ENCODE measurements at regions not wholly inside any gene's neighbourhood (a gene's known extent, or its start where the extent isn't known, plus 50 kb on each side); places are given as distances from the start of the nearest gene placed in this dataset.

DNA sequence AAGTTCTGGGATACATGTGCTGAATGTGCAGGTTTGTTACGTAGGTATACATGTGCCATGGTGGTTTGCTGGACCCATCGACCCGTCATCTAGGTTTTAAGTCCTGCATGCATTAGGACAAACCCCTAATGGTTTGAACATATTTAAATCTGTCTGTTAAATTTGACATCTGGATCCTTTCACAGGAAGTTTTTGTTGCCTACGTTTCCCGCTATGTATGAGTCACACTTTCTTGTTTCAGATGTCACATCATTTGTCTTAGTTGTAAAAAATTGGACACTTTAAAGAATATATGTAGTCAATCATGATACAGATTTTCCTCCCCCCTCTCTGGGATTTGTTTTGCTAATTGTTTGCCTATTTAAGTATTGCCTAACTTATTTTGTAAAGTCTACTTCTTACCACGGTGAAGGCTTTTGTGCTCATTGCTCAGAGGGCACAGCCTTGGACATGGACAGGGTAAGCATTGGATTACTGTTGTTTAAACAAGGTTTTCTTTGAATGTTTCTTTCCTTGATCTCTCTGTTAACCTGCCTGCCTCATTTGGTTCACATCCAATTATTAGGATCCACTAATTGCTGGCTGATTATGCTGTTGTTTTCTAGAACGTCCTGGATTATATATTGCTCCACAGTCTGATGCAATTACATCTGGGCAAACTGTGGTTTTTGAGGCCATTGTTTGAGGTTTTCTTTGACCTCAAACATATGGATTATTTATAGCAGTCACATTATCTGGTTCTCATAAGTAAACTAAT lies 1441.4 kb downstream of the AACS start:
- no peak overlapping the region for H2AFZ ChIP-seq (ENCODE audit: low read length)
- no peaks in the 10 kb centered on the region for H3K4me1 ChIP-seq (ENCODE audit: low read length)
- no peaks in the 10 kb centered on the region for H3K79me2 ChIP-seq (ENCODE audit: low read length)
- no peak overlapping the region for H3K27ac ChIP-seq (ENCODE audit: low read length)
- no peak for DNase-seq
- H3K27me3 ChIP-seq (ENCODE audit: low read length) = no peaks in the 10 kb centered on the region
- no peaks in the 10 kb centered on the region for H3K9me2 ChIP-seq (replicated peaks; ENCODE audit: insufficient read depth, low read length)
- H3K36me3 ChIP-seq (ENCODE audit: insufficient read depth, low read length) = no peaks in the 10 kb centered on the region
- H4K20me1 ChIP-seq (ENCODE audit: insufficient read depth, low read depth, low read length) = no peaks in the 10 kb centered on the region
- H3K9me3 ChIP-seq (ENCODE audit: low read length) = peaks cover 12% of the 10 kb centered on the region
- H3K4me3 ChIP-seq (ENCODE audit: low read length) = no peak overlapping the region
- no peak overlapping the region for H3K4me2 ChIP-seq (ENCODE audit: low read depth, low read length, poor library complexity, severe bottlenecking)
- H3K9ac ChIP-seq (ENCODE audit: low read length) = no peak overlapping the region

DNA sequence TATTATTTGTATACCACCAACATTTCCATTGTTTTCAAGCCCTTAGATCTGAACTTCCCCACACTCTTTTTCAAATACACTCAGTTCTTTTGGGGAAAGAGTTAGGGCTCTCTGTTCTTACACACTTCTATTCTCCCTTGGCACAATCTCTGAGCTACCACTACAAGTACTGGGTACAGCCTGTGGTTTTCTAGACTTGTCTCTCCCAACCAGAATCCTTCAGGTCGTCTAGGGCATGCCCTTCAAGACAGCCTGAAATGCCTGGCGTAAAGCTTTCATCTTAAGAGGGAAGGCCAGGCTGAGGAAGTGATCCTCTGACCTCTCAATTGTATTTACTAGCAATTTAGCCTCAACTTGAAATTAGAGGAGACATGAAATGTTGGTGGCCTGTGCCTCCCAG lies 1442.0 kb downstream of the AACS start:
- Histone ChIP-seq H3K27ac (ENCODE audit: low read length) (no peak overlapping the region), H2AFZ (ENCODE audit: low read length) (no peak overlapping the region), H3K4me1 (ENCODE audit: low read length) (no peaks in the 10 kb centered on the region), H3K27me3 (ENCODE audit: low read length) (no peaks in the 10 kb centered on the region), H3K4me2 (ENCODE audit: low read depth, low read length, poor library complexity, severe bottlenecking) (no peak overlapping the region), H3K36me3 (ENCODE audit: insufficient read depth, low read length) (no peaks in the 10 kb centered on the region), H4K20me1 (ENCODE audit: insufficient read depth, low read depth, low read length) (no peaks in the 10 kb centered on the region), H3K9me3 (ENCODE audit: low read length) (peaks cover 12% of the 10 kb centered on the region), H3K9ac (ENCODE audit: low read length) (no peak overlapping the region), H3K9me2 (replicated peaks; ENCODE audit: insufficient read depth, low read length) (no peaks in the 10 kb centered on the region), H3K79me2 (ENCODE audit: low read length) (no peaks in the 10 kb centered on the region), H3K4me3 (ENCODE audit: low read length) (no peak overlapping the region)
- no peak for DNase-seq

GRCh38 chr12:126509572-126509971 lies 1444.3 kb downstream of the AACS start:
- Histone ChIP-seq H3K4me3 (ENCODE audit: low read length) (no peak overlapping the region), H2AFZ (ENCODE audit: low read length) (no peak overlapping the region), H3K4me1 (ENCODE audit: low read length) (no peaks in the 10 kb centered on the region), H3K9ac (ENCODE audit: low read length) (no peak overlapping the region), H3K4me2 (ENCODE audit: low read depth, low read length, poor library complexity, severe bottlenecking) (no peak overlapping the region), H3K9me3 (ENCODE audit: low read length) (peaks cover 12% of the 10 kb centered on the region), H3K36me3 (ENCODE audit: insufficient read depth, low read length) (no peaks in the 10 kb centered on the region), H3K27ac (ENCODE audit: low read length) (no peak overlapping the region), H3K79me2 (ENCODE audit: low read length) (no peaks in the 10 kb centered on the region), H3K27me3 (ENCODE audit: low read length) (no peaks in the 10 kb centered on the region), H4K20me1 (ENCODE audit: insufficient read depth, low read depth, low read length) (no peaks in the 10 kb centered on the region), H3K9me2 (replicated peaks; ENCODE audit: insufficient read depth, low read length) (no peaks in the 10 kb centered on the region)
- DNase-seq = no peak

DNA sequence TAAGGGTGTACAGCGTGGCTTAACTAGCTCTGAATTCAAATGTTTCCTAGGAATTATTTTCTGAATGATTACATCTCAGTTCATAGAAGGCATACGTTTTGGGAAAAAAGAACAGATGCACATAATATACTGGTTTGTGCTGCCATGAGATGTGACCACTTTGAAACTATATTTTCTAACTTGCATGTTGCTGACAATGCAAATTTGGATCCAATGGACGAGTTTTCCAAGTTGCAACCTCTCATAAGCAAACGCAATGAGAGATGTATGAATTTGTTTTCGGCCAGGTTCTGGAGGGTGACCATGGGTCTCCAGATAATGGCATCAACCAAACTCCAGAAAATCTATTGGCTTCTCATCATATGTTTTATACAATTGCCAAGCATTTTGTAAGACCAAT lies 1445.4 kb downstream of the AACS start:
- Histone ChIP-seq H3K4me2 (ENCODE audit: low read depth, low read length, poor library complexity, severe bottlenecking) (no peak overlapping the region), H3K79me2 (ENCODE audit: low read length) (no peaks in the 10 kb centered on the region), H3K9ac (ENCODE audit: low read length) (no peak overlapping the region), H3K27ac (ENCODE audit: low read length) (no peak overlapping the region), H4K20me1 (ENCODE audit: insufficient read depth, low read depth, low read length) (no peaks in the 10 kb centered on the region), H3K9me3 (ENCODE audit: low read length) (peaks cover 12% of the 10 kb centered on the region; the same call in 1 of the 2 replicates), H3K36me3 (ENCODE audit: insufficient read depth, low read length) (no peaks in the 10 kb centered on the region), H2AFZ (ENCODE audit: low read length) (no peak overlapping the region), H3K4me3 (ENCODE audit: low read length) (no peak overlapping the region), H3K27me3 (ENCODE audit: low read length) (no peaks in the 10 kb centered on the region), H3K9me2 (replicated peaks; ENCODE audit: insufficient read depth, low read length) (no peaks in the 10 kb centered on the region), H3K4me1 (ENCODE audit: low read length) (no peaks in the 10 kb centered on the region)
- no peak for DNase-seq

DNA sequence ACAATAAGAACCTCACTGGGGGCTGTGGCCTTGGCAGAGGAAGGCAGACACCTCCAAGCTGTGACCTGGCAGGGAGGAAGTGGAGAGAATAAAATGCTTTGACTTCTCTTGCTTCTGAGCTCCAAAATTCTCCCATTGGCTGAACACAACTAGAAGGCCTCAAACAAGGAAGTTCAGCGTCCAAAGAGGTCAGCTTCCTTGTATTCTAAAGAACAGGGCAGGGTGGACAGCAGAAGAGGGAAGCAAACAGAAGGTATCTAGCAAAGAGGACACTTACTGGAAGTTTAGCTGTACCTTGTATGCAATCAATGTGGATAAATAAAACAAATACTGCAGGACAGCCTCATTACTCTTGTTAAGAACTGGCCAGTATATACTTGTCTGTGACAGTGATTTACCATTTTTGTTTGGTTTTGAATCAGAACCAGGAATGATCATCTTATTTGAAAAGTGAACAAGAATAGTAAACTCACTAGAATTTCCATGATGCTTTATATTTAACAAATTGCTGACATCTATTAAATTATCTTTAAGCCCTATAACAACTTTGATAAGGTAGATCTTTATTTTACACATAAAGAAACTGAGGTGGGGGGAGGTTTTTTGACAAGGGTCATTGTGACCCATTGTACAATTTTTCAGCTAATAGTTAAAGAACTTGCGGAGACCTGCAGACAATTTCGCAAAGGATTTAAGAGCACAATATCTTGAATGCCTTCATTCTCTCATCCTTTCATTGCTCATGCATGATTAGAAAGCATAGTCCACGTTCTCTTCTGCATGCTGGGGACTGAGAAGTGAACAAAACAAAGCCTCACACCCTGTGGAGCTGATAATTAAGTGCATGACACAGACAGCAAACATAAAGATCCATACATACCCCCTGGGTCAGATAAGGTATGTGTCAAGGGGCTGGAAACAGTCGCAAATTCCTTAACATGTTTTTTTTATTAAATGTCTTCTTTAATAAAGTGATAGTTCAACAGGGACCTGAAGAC lies 1448.0 kb downstream of the AACS start:
- no peak overlapping the region for H3K4me2 ChIP-seq (ENCODE audit: low read depth, low read length, poor library complexity, severe bottlenecking)
- no peaks in the 10 kb centered on the region for H3K9me3 ChIP-seq (ENCODE audit: low read length)
- no peaks in the 10 kb centered on the region for H3K27me3 ChIP-seq (ENCODE audit: low read length)
- DNase-seq = no peak
- H2AFZ ChIP-seq (ENCODE audit: low read length) = no peak overlapping the region
- no peaks in the 10 kb centered on the region for H3K4me1 ChIP-seq (ENCODE audit: low read length)
- H3K9ac ChIP-seq (ENCODE audit: low read length) = no peak overlapping the region
- H3K9me2 ChIP-seq (replicated peaks; ENCODE audit: insufficient read depth, low read length) = no peaks in the 10 kb centered on the region
- no peaks in the 10 kb centered on the region for H3K36me3 ChIP-seq (ENCODE audit: insufficient read depth, low read length)
- no peak overlapping the region for H3K4me3 ChIP-seq (ENCODE audit: low read length)
- no peak overlapping the region for H3K27ac ChIP-seq (ENCODE audit: low read length)
- H4K20me1 ChIP-seq (ENCODE audit: insufficient read depth, low read depth, low read length) = no peaks in the 10 kb centered on the region
- no peaks in the 10 kb centered on the region for H3K79me2 ChIP-seq (ENCODE audit: low read length)

GRCh38 chr12:126518596-126519200 lies 1453.5 kb downstream of the AACS start:
- Histone ChIP-seq H3K36me3 (ENCODE audit: insufficient read depth, low read length) (no peaks in the 10 kb centered on the region), H3K27ac (ENCODE audit: low read length) (no peak overlapping the region), H3K9ac (ENCODE audit: low read length) (no peak overlapping the region), H3K4me1 (ENCODE audit: low read length) (no peaks in the 10 kb centered on the region), H2AFZ (ENCODE audit: low read length) (no peak overlapping the region), H3K9me3 (ENCODE audit: low read length) (no peaks in the 10 kb centered on the region), H3K4me3 (ENCODE audit: low read length) (no peak overlapping the region), H3K4me2 (ENCODE audit: low read depth, low read length, poor library complexity, severe bottlenecking) (no peak overlapping the region), H3K27me3 (ENCODE audit: low read length) (no peaks in the 10 kb centered on the region), H4K20me1 (ENCODE audit: insufficient read depth, low read depth, low read length) (no peaks in the 10 kb centered on the region), H3K79me2 (ENCODE audit: low read length) (no peaks in the 10 kb centered on the region), H3K9me2 (replicated peaks; ENCODE audit: insufficient read depth, low read length) (no peaks in the 10 kb centered on the region; the same call in 1 of the 2 replicates)
- no peak for DNase-seq

GRCh38 chr12:126519833-126520232 lies 1454.6 kb downstream of the AACS start:
- H3K9me2 ChIP-seq (replicated peaks; ENCODE audit: insufficient read depth, low read length) = no peaks in the 10 kb centered on the region; the same call in 1 of the 2 replicates
- no peak overlapping the region for H3K4me3 ChIP-seq (ENCODE audit: low read length)
- no peaks in the 10 kb centered on the region for H3K27me3 ChIP-seq (ENCODE audit: low read length)
- no peaks in the 10 kb centered on the region; the same call in 1 of the 2 replicates for H3K9me3 ChIP-seq (ENCODE audit: low read length)
- no peaks in the 10 kb centered on the region for H3K4me1 ChIP-seq (ENCODE audit: low read length)
- H3K9ac ChIP-seq (ENCODE audit: low read length) = no peak overlapping the region
- H4K20me1 ChIP-seq (ENCODE audit: insufficient read depth, low read depth, low read length) = no peaks in the 10 kb centered on the region
- DNase-seq = no peak
- H3K4me2 ChIP-seq (ENCODE audit: low read depth, low read length, poor library complexity, severe bottlenecking) = no peak overlapping the region
- H3K27ac ChIP-seq (ENCODE audit: low read length) = no peak overlapping the region
- no peaks in the 10 kb centered on the region for H3K36me3 ChIP-seq (ENCODE audit: insufficient read depth, low read length)
- no peak overlapping the region for H2AFZ ChIP-seq (ENCODE audit: low read length)
- no peaks in the 10 kb centered on the region for H3K79me2 ChIP-seq (ENCODE audit: low read length)

DNA sequence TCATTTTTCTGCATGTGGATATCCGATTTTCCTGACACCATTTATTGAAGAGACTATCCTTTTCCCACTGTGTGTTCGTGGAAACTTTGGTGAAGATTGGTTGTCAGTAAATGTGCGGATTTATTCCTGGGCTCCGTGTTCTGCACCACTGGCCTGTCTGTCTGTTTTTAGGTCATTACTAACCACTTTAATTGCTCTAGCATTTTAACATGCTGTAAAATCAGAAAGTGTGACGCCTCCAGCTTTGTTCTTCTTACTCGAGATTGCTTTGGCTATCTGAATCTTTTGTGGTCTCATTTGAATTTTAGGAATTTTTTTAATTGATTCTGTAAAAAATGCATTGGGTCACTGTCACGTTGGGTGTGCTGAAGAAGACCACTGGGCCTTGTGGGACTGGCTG lies 1458.7 kb downstream of the AACS start:
- H3K4me2 ChIP-seq (ENCODE audit: low read depth, low read length, poor library complexity, severe bottlenecking) = no peak overlapping the region
- H3K9me2 ChIP-seq (replicated peaks; ENCODE audit: insufficient read depth, low read length) = no peaks in the 10 kb centered on the region; the same call in 1 of the 2 replicates
- no peaks in the 10 kb centered on the region for H3K27me3 ChIP-seq (ENCODE audit: low read length)
- H3K4me1 ChIP-seq (ENCODE audit: low read length) = no peaks in the 10 kb centered on the region
- no peaks in the 10 kb centered on the region for H4K20me1 ChIP-seq (ENCODE audit: insufficient read depth, low read depth, low read length)
- no peak overlapping the region for H3K4me3 ChIP-seq (ENCODE audit: low read length)
- no peak for DNase-seq
- no peak overlapping the region for H3K27ac ChIP-seq (ENCODE audit: low read length)
- H3K79me2 ChIP-seq (ENCODE audit: low read length) = no peaks in the 10 kb centered on the region
- peaks cover 11% of the 10 kb centered on the region for H3K9me3 ChIP-seq (ENCODE audit: low read length)
- no peak overlapping the region for H3K9ac ChIP-seq (ENCODE audit: low read length)
- H3K36me3 ChIP-seq (ENCODE audit: insufficient read depth, low read length) = no peaks in the 10 kb centered on the region
- no peak overlapping the region for H2AFZ ChIP-seq (ENCODE audit: low read length)
